ENCODE measurements at regions not wholly inside any gene's neighbourhood (a gene's known extent, or its start where the extent isn't known, plus 50 kb on each side); places are given as distances from the start of the nearest gene placed in this dataset.

- TF ChIP-seq SUZ12 (IDR thresholded peaks at IDR 0.05; ENCODE audit: extremely low read depth, insufficient read depth, insufficient read length) (no peak), YY1 (IDR thresholded peaks at IDR 0.05; ENCODE audit: insufficient read depth, insufficient read length) (no peak)
Observed at GRCh38 chr10:106107706-106108105, 1056.8 kb downstream of the SORCS1 start.

Measured in NT2/D1 (cell line).